ENCODE measurements at regions not wholly inside any gene's neighbourhood (a gene's known extent, or its start where the extent isn't known, plus 50 kb on each side); places are given as distances from the start of the nearest gene placed in this dataset.
"Not testable (repeated sequence)": the region's sequence is repeated elsewhere in the genome, so short reads cannot be mapped to it uniquely, and the experiment has no call there.

GRCh38 chr6:101181006-101181405, 212.5 kb upstream of the GRIK2 start:
- 78 to 80% methylated on average over 6 of the region's 6 CpGs for WGBS, 2 donors
- no peak for DNase-seq
- Histone ChIP-seq H3K4me3 (replicated peaks in 1 of 3) (no peak overlapping the region), H3K4me1 (no peaks in the 10 kb centered on the region), H3K27me3 (no peaks in the 10 kb centered on the region), H3K27ac (no peak overlapping the region), H3K36me3 (no peaks in the 10 kb centered on the region), H3K9me3 (no peaks in the 10 kb centered on the region)
- TF ChIP-seq CTCF (IDR thresholded peaks at IDR 0.05) = no peak
- TF ChIP-seq POLR2A (IDR thresholded peaks at IDR 0.05) = no peak
- intact Hi-C loops (cut with DNase I) = no loop called here

- H3K36me3 ChIP-seq; H3K4me1 ChIP-seq; intact Hi-C loops (cut with DNase I); H3K27ac ChIP-seq; H3K27me3 ChIP-seq; DNase-seq; H3K9me3 ChIP-seq; H3K4me3 ChIP-seq (replicated peaks in 1 of 3): not testable (repeated sequence)
- WGBS, 2 donors = 85 to 90% methylated on average over 12 of the region's 12 CpGs
Observed at GRCh38 chr6:101188285-101188798, 205.2 kb upstream of the GRIK2 start.

- H3K4me3 ChIP-seq (replicated peaks in 1 of 3) = no peak overlapping the region
- H3K4me1 ChIP-seq = no peaks in the 10 kb centered on the region
- no peak overlapping the region for H3K27ac ChIP-seq
- no peaks in the 10 kb centered on the region for H3K36me3 ChIP-seq
- TF ChIP-seq POLR2A (IDR thresholded peaks at IDR 0.05) (no peak), CTCF (IDR thresholded peaks at IDR 0.05) (no peak)
- intact Hi-C loops (cut with DNase I) = no loop called here
- DNase-seq = no peak
- no peaks in the 10 kb centered on the region for H3K9me3 ChIP-seq
- H3K27me3 ChIP-seq = no peaks in the 10 kb centered on the region
Observed at GRCh38 chr6:101195588-101195987, 197.9 kb upstream of the GRIK2 start.

- DNase-seq = no peak
- Histone ChIP-seq H3K4me1 (no peaks in the 10 kb centered on the region), H3K27ac (no peak overlapping the region), H3K9me3 (no peaks in the 10 kb centered on the region), H3K36me3 (no peaks in the 10 kb centered on the region), H3K4me3 (replicated peaks in 1 of 3) (no peak overlapping the region), H3K27me3 (no peaks in the 10 kb centered on the region)
- intact Hi-C loops (cut with DNase I) = no loop called here
- TF ChIP-seq POLR2A (IDR thresholded peaks at IDR 0.05) = no peak
- TF ChIP-seq CTCF (IDR thresholded peaks at IDR 0.05) = no peak
Observed at GRCh38 chr6:101199441-101199840, 194.1 kb upstream of the GRIK2 start.

GRCh38 chr6:101202867-101203374, 190.6 kb upstream of the GRIK2 start:
- Histone ChIP-seq H3K36me3 (no peaks in the 10 kb centered on the region), H3K9me3 (no peaks in the 10 kb centered on the region), H3K27ac (no peak overlapping the region), H3K4me3 (replicated peaks in 1 of 3) (no peak overlapping the region), H3K4me1 (no peaks in the 10 kb centered on the region), H3K27me3 (no peaks in the 10 kb centered on the region)
- DNase-seq = no peak
- intact Hi-C loops (cut with DNase I) = no loop called here
- no peak for TF ChIP-seq POLR2A (IDR thresholded peaks at IDR 0.05)
- TF ChIP-seq CTCF (IDR thresholded peaks at IDR 0.05) = no peak

- Histone ChIP-seq H3K4me3 (replicated peaks in 1 of 3) (no peak overlapping the region), H3K27me3 (no peaks in the 10 kb centered on the region), H3K4me1 (no peaks in the 10 kb centered on the region), H3K27ac (no peak overlapping the region), H3K9me3 (no peaks in the 10 kb centered on the region), H3K36me3 (no peaks in the 10 kb centered on the region)
- DNase-seq = no peak
- TF ChIP-seq POLR2A (IDR thresholded peaks at IDR 0.05) = no peak
- TF ChIP-seq CTCF (IDR thresholded peaks at IDR 0.05) = no peak
- intact Hi-C loops (cut with DNase I) = no loop called here
- 71 to 74% methylated on average over 2 of the region's 2 CpGs for WGBS, 2 donors
Observed at GRCh38 chr6:101203664-101204063, 189.8 kb upstream of the GRIK2 start.

Measured in thyroid gland (tissue), 4 donors.